Progenitor cell of endocrine pancreas (in vitro differentiated cells): ENCODE measurements at regions not wholly inside any gene's neighbourhood (a gene's known extent, or its start where the extent isn't known, plus 50 kb on each side); places are given as distances from the start of the nearest gene placed in this dataset.
"Not testable (repeated sequence)": the region's sequence is repeated elsewhere in the genome, so short reads cannot be mapped to it uniquely, and the experiment has no call there.

ENCODE experiments used
- DNase-seq: peaks from one replicate; pipeline ENCODE4 v3.0.0; 2021; ENCODE audit warnings: low spot score; ENCODE audit not compliant: unreplicated experiment
- H3K27ac Mint-ChIP-seq: 2 replicates; pipeline ENCODE4 v1.8.0; 2021; ENCODE audit warnings: mild to moderate bottlenecking, moderate library complexity, mixed read lengths
- H3K27me3 Mint-ChIP-seq: 2 replicates; pipeline ENCODE4 v1.8.0; 2021; ENCODE audit warnings: mixed read lengths
- H3K36me3 Mint-ChIP-seq: 2 replicates; pipeline ENCODE4 v1.8.0; 2022; ENCODE audit warnings: mixed read lengths; ENCODE audit not compliant: insufficient read depth
- H3K4me1 Mint-ChIP-seq: 2 replicates; pipeline ENCODE4 v1.8.0; 2021; ENCODE audit warnings: low read depth, mixed read lengths
- H3K4me3 Mint-ChIP-seq: 2 replicates; pipeline ENCODE4 v1.8.0; 2021; ENCODE audit warnings: low read depth, mild to moderate bottlenecking, moderate library complexity, mixed read lengths
- H3K9me3 Mint-ChIP-seq: 2 replicates; pipeline ENCODE4 v1.8.0; 2021; ENCODE audit warnings: low read depth, mixed read lengths
- CTCF ChIP-seq: fragments of 200-600 bp; sonication (generic); IDR thresholded peaks from one replicate; pipeline ENCODE4 v1.5.0; 2021; ENCODE audit warnings: antibody characterized with exemption, mild to moderate bottlenecking; ENCODE audit not compliant: unreplicated experiment

GRCh38 chr22:34841331-34841771, 224.6 kb upstream of the ISX start:
- H3K4me1 Mint-ChIP-seq = peaks cover 17% of the 10 kb centered on the region
- H3K27ac Mint-ChIP-seq = no peak overlapping the region
- no peaks in the 10 kb centered on the region for H3K36me3 Mint-ChIP-seq
- H3K27me3 Mint-ChIP-seq = peaks cover 18% of the 10 kb centered on the region
- H3K4me3 Mint-ChIP-seq = no peak overlapping the region
- no peak for TF ChIP-seq CTCF
- peaks cover 8% of the 10 kb centered on the region for H3K9me3 Mint-ChIP-seq
- no peak for DNase-seq

GRCh38 chr22:34841911-34842310, 224.0 kb upstream of the ISX start:
- no peak for TF ChIP-seq CTCF
- no peak for DNase-seq
- H3K4me3 Mint-ChIP-seq = no peak overlapping the region
- peaks cover 16% of the 10 kb centered on the region for H3K4me1 Mint-ChIP-seq
- peaks cover 8% of the 10 kb centered on the region for H3K9me3 Mint-ChIP-seq
- no peaks in the 10 kb centered on the region for H3K36me3 Mint-ChIP-seq
- H3K27me3 Mint-ChIP-seq = peaks cover 13% of the 10 kb centered on the region
- no peak overlapping the region for H3K27ac Mint-ChIP-seq

- Mint-ChIP-seq H3K27me3 (peaks cover 6% of the 10 kb centered on the region), H3K36me3 (no peaks in the 10 kb centered on the region), H3K27ac (no peak overlapping the region), H3K9me3 (peaks cover 8% of the 10 kb centered on the region), H3K4me3 (no peak overlapping the region), H3K4me1 (peaks cover 14% of the 10 kb centered on the region)
- no peak for TF ChIP-seq CTCF
- no peak for DNase-seq
Observed at GRCh38 chr22:34842630-34843029, 223.3 kb upstream of the ISX start.

- H3K27me3 Mint-ChIP-seq, H3K9me3 Mint-ChIP-seq, H3K4me3 Mint-ChIP-seq, DNase-seq, H3K36me3 Mint-ChIP-seq, H3K27ac Mint-ChIP-seq: not testable (repeated sequence)
- peaks cover 14% of the 10 kb centered on the region for H3K4me1 Mint-ChIP-seq
Observed at GRCh38 chr22:34843743-34844142, 222.2 kb upstream of the ISX start.

DNA sequence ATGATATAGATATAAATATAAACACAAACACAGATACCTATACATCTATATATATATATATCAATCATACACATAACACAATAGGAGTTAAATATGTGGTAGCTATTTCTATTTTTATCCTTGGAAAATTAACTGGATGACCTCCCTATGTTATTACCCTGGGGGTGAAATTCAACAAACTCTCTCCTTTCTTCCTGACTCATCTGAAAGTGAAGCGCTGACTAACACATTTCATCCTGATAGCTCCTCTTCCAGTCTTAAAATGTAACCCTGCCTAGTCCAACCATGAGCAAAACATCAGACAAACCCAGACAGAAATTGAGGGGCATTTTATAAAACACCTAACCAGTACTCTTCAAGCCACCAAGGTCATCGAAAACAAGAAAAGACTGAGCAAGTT, 220.6 kb upstream of the ISX start:
- Mint-ChIP-seq H3K9me3 (peaks cover 8% of the 10 kb centered on the region), H3K27me3 (no peaks in the 10 kb centered on the region), H3K36me3 (no peaks in the 10 kb centered on the region), H3K27ac (no peak overlapping the region), H3K4me3 (no peak overlapping the region), H3K4me1 (peaks cover 14% of the 10 kb centered on the region)
- no peak for DNase-seq
- TF ChIP-seq CTCF = no peak

- Mint-ChIP-seq H3K9me3 (peaks cover 8% of the 10 kb centered on the region), H3K4me1 (peaks cover 1% of the 10 kb centered on the region), H3K27me3 (no peaks in the 10 kb centered on the region), H3K36me3 (no peaks in the 10 kb centered on the region), H3K27ac (no peak overlapping the region), H3K4me3 (no peak overlapping the region)
- no peak for DNase-seq
- no peak for TF ChIP-seq CTCF
Observed at GRCh38 chr22:34847072-34847471, 218.9 kb upstream of the ISX start.
